ENCODE measurements at regions not wholly inside any gene's neighbourhood (a gene's known extent, or its start where the extent isn't known, plus 50 kb on each side); places are given as distances from the start of the nearest gene placed in this dataset.

GRCh38 chr12:89181271-89181920 lies 170.9 kb downstream of the DUSP6 start:
- DNase-seq = no peak

GRCh38 chr12:89180496-89180895 lies 171.8 kb downstream of the DUSP6 start:
- no peak for DNase-seq

- no peak for DNase-seq
Observed at GRCh38 chr12:89179983-89180382, 172.3 kb downstream of the DUSP6 start.

- DNase-seq = no peak
Observed at GRCh38 chr12:89179245-89179644, 173.1 kb downstream of the DUSP6 start.

- no peak for DNase-seq
Observed at GRCh38 chr12:89177802-89178395, 174.4 kb downstream of the DUSP6 start.

GRCh38 chr12:89176676-89177075 lies 175.6 kb downstream of the DUSP6 start:
- no peak for DNase-seq

GRCh38 chr12:89173678-89174077 lies 178.6 kb downstream of the DUSP6 start:
- no peak for DNase-seq

- DNase-seq = no peak
Observed at GRCh38 chr12:89173096-89173495, 179.2 kb downstream of the DUSP6 start.

- DNase-seq = no peak
Observed at GRCh38 chr12:89172224-89172623, 180.1 kb downstream of the DUSP6 start.

GRCh38 chr12:89169321-89169720 lies 183.0 kb downstream of the DUSP6 start:
- DNase-seq = no peak

GRCh38 chr12:89167986-89168385 lies 184.3 kb downstream of the DUSP6 start:
- DNase-seq = no peak

- DNase-seq = no peak
Observed at GRCh38 chr12:89166525-89166934, 185.8 kb downstream of the DUSP6 start.

GRCh38 chr12:89166121-89166520 lies 186.2 kb downstream of the DUSP6 start:
- no peak for DNase-seq

- DNase-seq = no peak
Observed at GRCh38 chr12:89165703-89166102, 186.6 kb downstream of the DUSP6 start.

- DNase-seq = no peak
Observed at GRCh38 chr12:89163918-89164317, 188.4 kb downstream of the DUSP6 start.

- DNase-seq = peak; percentile 49
Observed at GRCh38 chr12:89162589-89163261, 189.6 kb downstream of the DUSP6 start.

- no peak for DNase-seq
Observed at GRCh38 chr12:89161557-89161956, 190.7 kb downstream of the DUSP6 start.

GRCh38 chr12:89160716-89161123 lies 191.6 kb downstream of the DUSP6 start:
- DNase-seq = peak; percentile 36

- no peak for DNase-seq
Observed at GRCh38 chr12:89157413-89157812, 194.9 kb downstream of the DUSP6 start.

GRCh38 chr12:89156862-89157262 lies 195.4 kb downstream of the DUSP6 start:
- DNase-seq = no peak

- DNase-seq = no peak
Observed at GRCh38 chr12:89156340-89156739, 196.0 kb downstream of the DUSP6 start.

GRCh38 chr12:89155826-89156225 lies 196.5 kb downstream of the DUSP6 start:
- no peak for DNase-seq

GRCh38 chr12:89154743-89155499 lies 197.4 kb downstream of the DUSP6 start:
- no peak for DNase-seq

- no peak for DNase-seq
Observed at GRCh38 chr12:89153341-89153740, 199.0 kb downstream of the DUSP6 start.

Measured in stimulated activated CD4-positive, alpha-beta T cell treated with anti-CD3 and anti-CD28 coated beads, Interleukin-4, amount 100 ng/mL, for 1 hour (primary cell).